MM.1S (cell line): ENCODE measurements at regions not wholly inside any gene's neighbourhood (a gene's known extent, or its start where the extent isn't known, plus 50 kb on each side); places are given as distances from the start of the nearest gene placed in this dataset.

Source experiments
- EZH2 ChIP-seq: fragments of 300-600 bp; sonication (generic); optimal IDR thresholded peaks from 2 replicates; pipeline ENCODE3; 2017; ENCODE audit warnings: low read depth, mild to moderate bottlenecking, antibody characterized with exemption, low read length, mixed read lengths
- EZH2phosphoT487 ChIP-seq: fragments of 300-600 bp; sonication (generic); IDR thresholded peaks from 2 replicates; pipeline ENCODE4 v1.6.1; 2018; ENCODE audit warnings: antibody characterized with exemption, low read length
- TF ChIP-seq, protein P1 (sequence below): fragments of 300-600 bp; sonication (generic); IDR thresholded peaks from 2 replicates; pipeline ENCODE4 v1.5.1; 2016; ENCODE audit warnings: antibody characterized with exemption, low read length, mixed read lengths

DNA sequence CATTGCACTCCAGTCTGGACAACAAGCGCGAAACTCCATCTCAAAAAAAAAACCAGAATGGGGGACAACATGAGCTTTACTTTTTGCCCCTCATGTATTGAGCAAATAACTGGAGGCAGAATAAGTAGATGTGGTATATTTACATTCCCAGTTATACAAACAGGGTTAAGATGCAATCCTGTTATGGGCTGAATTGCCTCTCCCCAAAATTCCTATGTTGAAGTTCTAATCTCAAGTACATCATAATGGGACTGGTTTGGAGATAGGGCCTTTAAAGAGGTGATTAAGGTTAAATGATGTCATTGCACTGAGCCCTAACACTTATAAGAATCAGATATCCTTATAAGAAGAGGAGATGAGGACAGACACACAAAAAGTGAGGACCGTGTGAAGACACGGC, 319.8 kb upstream of the KLHL29 start:
- TF ChIP-seq, protein P1, sequence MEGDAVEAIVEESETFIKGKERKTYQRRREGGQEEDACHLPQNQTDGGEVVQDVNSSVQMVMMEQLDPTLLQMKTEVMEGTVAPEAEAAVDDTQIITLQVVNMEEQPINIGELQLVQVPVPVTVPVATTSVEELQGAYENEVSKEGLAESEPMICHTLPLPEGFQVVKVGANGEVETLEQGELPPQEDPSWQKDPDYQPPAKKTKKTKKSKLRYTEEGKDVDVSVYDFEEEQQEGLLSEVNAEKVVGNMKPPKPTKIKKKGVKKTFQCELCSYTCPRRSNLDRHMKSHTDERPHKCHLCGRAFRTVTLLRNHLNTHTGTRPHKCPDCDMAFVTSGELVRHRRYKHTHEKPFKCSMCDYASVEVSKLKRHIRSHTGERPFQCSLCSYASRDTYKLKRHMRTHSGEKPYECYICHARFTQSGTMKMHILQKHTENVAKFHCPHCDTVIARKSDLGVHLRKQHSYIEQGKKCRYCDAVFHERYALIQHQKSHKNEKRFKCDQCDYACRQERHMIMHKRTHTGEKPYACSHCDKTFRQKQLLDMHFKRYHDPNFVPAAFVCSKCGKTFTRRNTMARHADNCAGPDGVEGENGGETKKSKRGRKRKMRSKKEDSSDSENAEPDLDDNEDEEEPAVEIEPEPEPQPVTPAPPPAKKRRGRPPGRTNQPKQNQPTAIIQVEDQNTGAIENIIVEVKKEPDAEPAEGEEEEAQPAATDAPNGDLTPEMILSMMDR = no peak
- TF ChIP-seq EZH2 = no peak
- no peak for TF ChIP-seq EZH2phosphoT487
